Neural cell (in vitro differentiated cells): ENCODE measurements at regions not wholly inside any gene's neighbourhood (a gene's known extent, or its start where the extent isn't known, plus 50 kb on each side); places are given as distances from the start of the nearest gene placed in this dataset.

ENCODE experiments used
- H2AFZ ChIP-seq: fragments of 200-600, 300-800 bp; sonication (generic), shearing (Covaris generic); 2 replicates; pipeline ENCODE4 v1.6.0; 2014; ENCODE audit warnings: low read depth, mild to moderate bottlenecking, antibody characterized with exemption, low read length, moderate library complexity
- H3F3A ChIP-seq: fragments of 200-600 bp; shearing (Covaris generic); 2 replicates; pipeline ENCODE4 v1.6.1; 2016; ENCODE audit warnings: mild to moderate bottlenecking, moderate library complexity, mixed read lengths, antibody characterized with exemption, low read length; ENCODE audit not compliant: insufficient read depth, poor library complexity, severe bottlenecking
- H3K27ac ChIP-seq: fragments of 200-600, 300-800 bp; sonication (generic), shearing (Covaris generic); 2 replicates; pipeline ENCODE4 v1.5.1; 2014; ENCODE audit warnings: mild to moderate bottlenecking, low read length, moderate library complexity
- H3K27me3 ChIP-seq: fragments of 300-800, 200-600 bp; sonication (generic), shearing (Covaris generic); 2 replicates; pipeline ENCODE4 v1.6.0; 2014; ENCODE audit warnings: mild to moderate bottlenecking, low read depth, low read length, moderate library complexity; ENCODE audit not compliant: insufficient read depth
- H3K36me3 ChIP-seq: fragments of 300-800, 200-600 bp; sonication (generic), shearing (Covaris generic); 2 replicates; pipeline ENCODE4 v1.5.1; 2014; ENCODE audit warnings: mild to moderate bottlenecking, antibody characterized with exemption, low read length, moderate library complexity; ENCODE audit not compliant: insufficient read depth
- H3K4me2 ChIP-seq: fragments of 300-800, 200-600 bp; sonication (generic), shearing (Covaris generic); 2 replicates; pipeline ENCODE4 v1.6.0; 2014; ENCODE audit warnings: mild to moderate bottlenecking, low read length
- H3K4me3 ChIP-seq: fragments of 300-800, 200-600 bp; sonication (generic), shearing (Covaris generic); 2 replicates; pipeline ENCODE4 v1.5.1; 2014; ENCODE audit warnings: mild to moderate bottlenecking, low read length, moderate library complexity
- H3K79me2 ChIP-seq: fragments of 200-600 bp; shearing (Covaris generic); replicated peaks from 2 replicates; pipeline ENCODE4 v1.6.0; 2014; ENCODE audit warnings: mild to moderate bottlenecking, low read length, moderate library complexity; ENCODE audit not compliant: insufficient read depth
- H3K9ac ChIP-seq: fragments of 300-800, 200-600 bp; sonication (generic), shearing (Covaris generic); 2 replicates; pipeline ENCODE4 v1.6.1; 2016; ENCODE audit warnings: mild to moderate bottlenecking, low read length, mixed read lengths
- H3K9me2 ChIP-seq: fragments of 200-600 bp; shearing (Covaris generic); 2 replicates; pipeline ENCODE4 v1.6.1; 2016; ENCODE audit warnings: mild to moderate bottlenecking, low read length, mixed read lengths; ENCODE audit not compliant: insufficient read depth
- H3K9me3 ChIP-seq: fragments of 200-600, 300-800 bp; sonication (generic), shearing (Covaris generic); 2 replicates; pipeline ENCODE4 v1.6.1; 2016; ENCODE audit warnings: mild to moderate bottlenecking, mixed run types, low read length, moderate library complexity, mixed read lengths
- H4K20me1 ChIP-seq: fragments of 200-600 bp; shearing (Covaris generic); 2 replicates; pipeline ENCODE4 v1.6.1; 2016; ENCODE audit warnings: mild to moderate bottlenecking, mixed run types; ENCODE audit not compliant: insufficient read depth
- EP300 ChIP-seq: fragments of 450-650 bp; conservative IDR thresholded peaks from 2 replicates; pipeline ENCODE4 v1.6.1; 2014; ENCODE audit warnings: antibody characterized with exemption, mild to moderate bottlenecking, moderate library complexity; ENCODE audit not compliant: poor library complexity, severe bottlenecking
- EZH2 ChIP-seq: fragments of 200-600, 300-800 bp; shearing (Covaris generic), sonication (generic); IDR thresholded peaks from 2 replicates; pipeline ENCODE4 v1.6.1; 2014; ENCODE audit warnings: antibody characterized with exemption, low read length, borderline replicate concordance, mild to moderate bottlenecking; ENCODE audit not compliant: insufficient read depth, poor library complexity, severe bottlenecking
- MXI1 ChIP-seq: fragments of 450-650 bp; conservative IDR thresholded peaks from 2 replicates; pipeline ENCODE4 v1.6.1; 2014; ENCODE audit warnings: antibody characterized with exemption, mild to moderate bottlenecking; ENCODE audit not compliant: poor library complexity, severe bottlenecking
- POLR2AphosphoS5 ChIP-seq: IDR thresholded peaks from 2 replicates; pipeline ENCODE4 v1.6.1; 2012
- RAD21 ChIP-seq: fragments of 450-650 bp; conservative IDR thresholded peaks from 2 replicates; pipeline ENCODE4 v1.6.1; 2014; ENCODE audit warnings: antibody characterized with exemption, mild to moderate bottlenecking, moderate library complexity
- SMC3 ChIP-seq: fragments of 450-650 bp; conservative IDR thresholded peaks from 2 replicates; pipeline ENCODE4 v1.6.1; 2014; ENCODE audit warnings: antibody characterized with exemption, mild to moderate bottlenecking, moderate library complexity; ENCODE audit not compliant: poor library complexity
- TAF1 ChIP-seq: IDR thresholded peaks from 2 replicates; pipeline ENCODE4 v1.6.1; 2012; ENCODE audit warnings: low read depth
- TF ChIP-seq, protein P1 (sequence below): IDR thresholded peaks from 2 replicates; pipeline ENCODE4 v1.6.1; 2012; ENCODE audit warnings: borderline replicate concordance
- TF ChIP-seq, protein P2 (sequence below): fragments of 450-650 bp; IDR thresholded peaks from 2 replicates; pipeline ENCODE4 v1.5.1; 2014; ENCODE audit warnings: antibody characterized with exemption, mild to moderate bottlenecking, moderate library complexity; ENCODE audit not compliant: poor library complexity, severe bottlenecking

DNA sequence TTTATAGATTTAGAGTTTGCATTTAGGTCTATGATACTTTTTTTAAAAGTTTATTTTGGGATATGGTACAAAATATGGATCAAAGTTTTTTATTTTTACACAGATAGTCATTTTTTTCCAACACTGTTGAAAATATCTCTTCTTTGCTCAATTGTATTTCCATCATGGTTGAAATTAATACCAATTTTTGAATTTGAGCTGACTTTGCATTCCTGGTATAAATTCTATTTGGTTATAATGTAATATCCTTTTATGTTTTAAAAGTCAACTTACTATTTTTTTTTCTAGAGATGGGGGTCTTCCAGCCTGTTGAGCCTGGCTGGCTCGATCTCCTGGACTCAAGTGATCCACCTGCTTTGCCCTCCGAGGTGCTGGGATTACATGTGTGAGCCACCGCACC lies 620.1 kb downstream of the OLFM4 start:
- Histone ChIP-seq H3K4me3 (no peak overlapping the region), H3K9me2 (no peaks in the 10 kb centered on the region), H3K27ac (no peak overlapping the region), H3K4me2 (no peak overlapping the region), H3K9ac (no peak overlapping the region), H3F3A (no peaks in the 10 kb centered on the region), H4K20me1 (no peaks in the 10 kb centered on the region), H2AFZ (no peak overlapping the region), H3K27me3 (no peaks in the 10 kb centered on the region), H3K36me3 (no peaks in the 10 kb centered on the region), H3K79me2 (no peaks in the 10 kb centered on the region), H3K9me3 (no peaks in the 10 kb centered on the region)
- TF ChIP-seq TAF1, result no peak
- no peak for TF ChIP-seq EP300
- TF ChIP-seq EZH2, result no peak
- TF ChIP-seq, protein P1, sequence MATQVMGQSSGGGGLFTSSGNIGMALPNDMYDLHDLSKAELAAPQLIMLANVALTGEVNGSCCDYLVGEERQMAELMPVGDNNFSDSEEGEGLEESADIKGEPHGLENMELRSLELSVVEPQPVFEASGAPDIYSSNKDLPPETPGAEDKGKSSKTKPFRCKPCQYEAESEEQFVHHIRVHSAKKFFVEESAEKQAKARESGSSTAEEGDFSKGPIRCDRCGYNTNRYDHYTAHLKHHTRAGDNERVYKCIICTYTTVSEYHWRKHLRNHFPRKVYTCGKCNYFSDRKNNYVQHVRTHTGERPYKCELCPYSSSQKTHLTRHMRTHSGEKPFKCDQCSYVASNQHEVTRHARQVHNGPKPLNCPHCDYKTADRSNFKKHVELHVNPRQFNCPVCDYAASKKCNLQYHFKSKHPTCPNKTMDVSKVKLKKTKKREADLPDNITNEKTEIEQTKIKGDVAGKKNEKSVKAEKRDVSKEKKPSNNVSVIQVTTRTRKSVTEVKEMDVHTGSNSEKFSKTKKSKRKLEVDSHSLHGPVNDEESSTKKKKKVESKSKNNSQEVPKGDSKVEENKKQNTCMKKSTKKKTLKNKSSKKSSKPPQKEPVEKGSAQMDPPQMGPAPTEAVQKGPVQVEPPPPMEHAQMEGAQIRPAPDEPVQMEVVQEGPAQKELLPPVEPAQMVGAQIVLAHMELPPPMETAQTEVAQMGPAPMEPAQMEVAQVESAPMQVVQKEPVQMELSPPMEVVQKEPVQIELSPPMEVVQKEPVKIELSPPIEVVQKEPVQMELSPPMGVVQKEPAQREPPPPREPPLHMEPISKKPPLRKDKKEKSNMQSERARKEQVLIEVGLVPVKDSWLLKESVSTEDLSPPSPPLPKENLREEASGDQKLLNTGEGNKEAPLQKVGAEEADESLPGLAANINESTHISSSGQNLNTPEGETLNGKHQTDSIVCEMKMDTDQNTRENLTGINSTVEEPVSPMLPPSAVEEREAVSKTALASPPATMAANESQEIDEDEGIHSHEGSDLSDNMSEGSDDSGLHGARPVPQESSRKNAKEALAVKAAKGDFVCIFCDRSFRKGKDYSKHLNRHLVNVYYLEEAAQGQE, result no peak
- TF ChIP-seq MXI1, result no peak
- TF ChIP-seq POLR2AphosphoS5, result no peak
- no peak for TF ChIP-seq SMC3
- TF ChIP-seq, protein P2, sequence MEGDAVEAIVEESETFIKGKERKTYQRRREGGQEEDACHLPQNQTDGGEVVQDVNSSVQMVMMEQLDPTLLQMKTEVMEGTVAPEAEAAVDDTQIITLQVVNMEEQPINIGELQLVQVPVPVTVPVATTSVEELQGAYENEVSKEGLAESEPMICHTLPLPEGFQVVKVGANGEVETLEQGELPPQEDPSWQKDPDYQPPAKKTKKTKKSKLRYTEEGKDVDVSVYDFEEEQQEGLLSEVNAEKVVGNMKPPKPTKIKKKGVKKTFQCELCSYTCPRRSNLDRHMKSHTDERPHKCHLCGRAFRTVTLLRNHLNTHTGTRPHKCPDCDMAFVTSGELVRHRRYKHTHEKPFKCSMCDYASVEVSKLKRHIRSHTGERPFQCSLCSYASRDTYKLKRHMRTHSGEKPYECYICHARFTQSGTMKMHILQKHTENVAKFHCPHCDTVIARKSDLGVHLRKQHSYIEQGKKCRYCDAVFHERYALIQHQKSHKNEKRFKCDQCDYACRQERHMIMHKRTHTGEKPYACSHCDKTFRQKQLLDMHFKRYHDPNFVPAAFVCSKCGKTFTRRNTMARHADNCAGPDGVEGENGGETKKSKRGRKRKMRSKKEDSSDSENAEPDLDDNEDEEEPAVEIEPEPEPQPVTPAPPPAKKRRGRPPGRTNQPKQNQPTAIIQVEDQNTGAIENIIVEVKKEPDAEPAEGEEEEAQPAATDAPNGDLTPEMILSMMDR, result no peak
- no peak for TF ChIP-seq RAD21

DNA sequence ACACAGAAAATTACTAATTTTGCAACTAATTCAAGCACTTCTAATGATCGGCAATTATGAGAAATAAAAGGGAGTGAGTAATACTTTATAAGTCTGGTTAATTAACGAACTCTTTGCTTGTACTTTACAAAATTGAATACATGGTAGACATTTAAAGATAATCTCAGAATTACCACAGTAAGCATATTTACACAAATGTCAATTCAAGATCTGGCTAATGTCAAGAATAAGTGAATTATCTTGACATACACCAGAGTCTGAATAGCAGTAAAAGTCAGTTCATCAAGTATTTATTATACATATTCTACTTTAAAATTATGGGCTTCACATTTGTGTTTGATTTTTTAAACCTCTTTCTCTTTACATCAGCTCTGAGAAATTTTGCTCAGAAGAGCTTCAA lies 643.4 kb downstream of the OLFM4 start:
- no peak overlapping the region for H3K4me2 ChIP-seq
- H3K9me2 ChIP-seq, result no peaks in the 10 kb centered on the region
- no peak overlapping the region for H3K9ac ChIP-seq
- no peaks in the 10 kb centered on the region for H3K9me3 ChIP-seq
- H3F3A ChIP-seq, result no peaks in the 10 kb centered on the region
- H3K27me3 ChIP-seq, result no peaks in the 10 kb centered on the region
- no peaks in the 10 kb centered on the region for H4K20me1 ChIP-seq
- H3K36me3 ChIP-seq, result no peaks in the 10 kb centered on the region
- no peak overlapping the region for H3K4me3 ChIP-seq
- H3K79me2 ChIP-seq, result no peaks in the 10 kb centered on the region
- TF ChIP-seq MXI1 (no peak), SMC3 (no peak), TAF1 (no peak), EP300 (no peak), RAD21 (no peak), POLR2AphosphoS5 (no peak), EZH2 (no peak)
- TF ChIP-seq, protein P2, result no peak
- TF ChIP-seq, protein P1, result no peak
- H3K27ac ChIP-seq, result no peak overlapping the region
- H2AFZ ChIP-seq, result no peak overlapping the region
